ENCODE measurements at regions not wholly inside any gene's neighbourhood (a gene's known extent, or its start where the extent isn't known, plus 50 kb on each side); places are given as distances from the start of the nearest gene placed in this dataset.

DNA sequence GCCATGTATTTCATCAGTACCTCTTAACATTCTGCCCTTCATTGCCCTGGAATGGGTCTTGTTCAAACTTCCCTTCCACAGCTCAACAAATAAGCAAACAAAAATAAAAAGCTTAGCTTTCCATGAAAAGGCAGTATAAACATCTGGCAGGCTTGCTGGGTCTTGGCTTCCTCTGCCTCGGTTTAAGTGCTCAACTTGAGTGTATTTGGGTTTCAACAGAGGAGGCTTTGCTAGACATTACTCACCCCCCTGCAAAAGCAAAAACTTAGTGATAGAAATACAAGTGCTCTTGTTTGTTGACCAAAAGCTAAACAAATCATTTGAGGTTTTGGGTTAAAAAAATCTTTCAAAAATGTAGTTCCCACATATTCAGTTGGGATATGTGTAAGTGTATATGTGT is 518.5 kb downstream of the PLPP3 start:
- H3K27me3 ChIP-seq (ENCODE audit: insufficient read depth, poor library complexity, severe bottlenecking) = no peaks in the 10 kb centered on the region
- no peaks in the 10 kb centered on the region for H3K9me3 ChIP-seq (ENCODE audit: severe bottlenecking)
- peaks cover 16% of the 10 kb centered on the region for H3K4me1 ChIP-seq (ENCODE audit: insufficient read depth, poor library complexity, severe bottlenecking)
- H3K27ac ChIP-seq (ENCODE audit: poor library complexity, severe bottlenecking) = no peak overlapping the region
- H3K36me3 ChIP-seq (ENCODE audit: low read depth) = no peaks in the 10 kb centered on the region
- no peak for DNase-seq (ENCODE audit: low spot score)
- ATAC-seq (ENCODE audit: low read depth) = no peak
- TF ChIP-seq CTCF (IDR thresholded peaks at IDR 0.05; ENCODE audit: poor library complexity, severe bottlenecking) = no peak
- H3K4me3 ChIP-seq (ENCODE audit: severe bottlenecking) = no peak overlapping the region

GRCh38 chr1:56057466-56058405 is 521.6 kb downstream of the PLPP3 start:
- H3K27ac ChIP-seq (ENCODE audit: poor library complexity, severe bottlenecking) = no peak overlapping the region
- no peaks in the 10 kb centered on the region for H3K27me3 ChIP-seq (ENCODE audit: insufficient read depth, poor library complexity, severe bottlenecking)
- no peak overlapping the region for H3K4me3 ChIP-seq (ENCODE audit: severe bottlenecking)
- no peaks in the 10 kb centered on the region for H3K4me1 ChIP-seq (ENCODE audit: insufficient read depth, poor library complexity, severe bottlenecking)
- H3K36me3 ChIP-seq (ENCODE audit: low read depth) = no peaks in the 10 kb centered on the region
- DNase-seq (ENCODE audit: low spot score) (no peak), ATAC-seq (ENCODE audit: low read depth) (no peak)
- no peaks in the 10 kb centered on the region for H3K9me3 ChIP-seq (ENCODE audit: severe bottlenecking)
- no peak for TF ChIP-seq CTCF (IDR thresholded peaks at IDR 0.05; ENCODE audit: poor library complexity, severe bottlenecking)

- no peaks in the 10 kb centered on the region for H3K36me3 ChIP-seq (ENCODE audit: low read depth)
- no peaks in the 10 kb centered on the region for H3K4me1 ChIP-seq (ENCODE audit: insufficient read depth, poor library complexity, severe bottlenecking)
- no peak overlapping the region for H3K27ac ChIP-seq (ENCODE audit: poor library complexity, severe bottlenecking)
- ATAC-seq (ENCODE audit: low read depth) = peak; percentile 46; the same call in 1 of the 3 replicates
- H3K9me3 ChIP-seq (ENCODE audit: severe bottlenecking) = no peaks in the 10 kb centered on the region
- no peak overlapping the region for H3K4me3 ChIP-seq (ENCODE audit: severe bottlenecking)
- no peak for TF ChIP-seq CTCF (IDR thresholded peaks at IDR 0.05; ENCODE audit: poor library complexity, severe bottlenecking)
- H3K27me3 ChIP-seq (ENCODE audit: insufficient read depth, poor library complexity, severe bottlenecking) = no peaks in the 10 kb centered on the region
- no peak for DNase-seq (ENCODE audit: low spot score)
Measured at GRCh38 chr1:56056438-56057287, 522.7 kb downstream of the PLPP3 start.

DNA sequence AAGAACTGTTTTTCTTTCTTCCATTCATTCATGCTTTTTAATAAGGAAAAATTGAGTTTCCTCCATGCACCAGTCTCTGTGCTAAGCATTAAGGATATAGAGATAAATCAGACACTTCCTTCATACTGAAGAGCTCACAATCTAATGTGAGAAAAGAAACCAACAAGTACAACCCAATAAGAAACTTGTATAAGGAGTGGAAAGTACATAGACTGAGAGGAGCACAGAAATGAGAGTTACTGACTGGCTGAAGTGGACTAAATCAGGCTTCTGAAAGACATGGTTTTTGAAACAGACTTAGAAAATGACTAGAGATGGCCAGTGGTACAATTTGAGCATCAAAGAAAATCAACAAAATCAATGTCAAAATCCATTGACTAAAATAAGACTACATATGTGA is 524.4 kb downstream of the PLPP3 start:
- Histone ChIP-seq H3K27ac (ENCODE audit: poor library complexity, severe bottlenecking) (no peak overlapping the region), H3K27me3 (ENCODE audit: insufficient read depth, poor library complexity, severe bottlenecking) (no peaks in the 10 kb centered on the region), H3K4me3 (ENCODE audit: severe bottlenecking) (no peak overlapping the region), H3K4me1 (ENCODE audit: insufficient read depth, poor library complexity, severe bottlenecking) (no peaks in the 10 kb centered on the region), H3K9me3 (ENCODE audit: severe bottlenecking) (no peaks in the 10 kb centered on the region), H3K36me3 (ENCODE audit: low read depth) (no peaks in the 10 kb centered on the region)
- no peak for TF ChIP-seq CTCF (IDR thresholded peaks at IDR 0.05; ENCODE audit: poor library complexity, severe bottlenecking)
- no peak for ATAC-seq (ENCODE audit: low read depth)
- no peak for DNase-seq (ENCODE audit: low spot score)

All from RWPE2 (cell line).